ENCODE measurements at regions not wholly inside any gene's neighbourhood (a gene's known extent, or its start where the extent isn't known, plus 50 kb on each side); places are given as distances from the start of the nearest gene placed in this dataset.

GRCh38 chr5:114179134-114179533, 182.7 kb upstream of the KCNN2 start:
- no peak for DNase-seq

- DNase-seq, result no peak
Measured at GRCh38 chr5:114184006-114184405, 177.9 kb upstream of the KCNN2 start.

DNA sequence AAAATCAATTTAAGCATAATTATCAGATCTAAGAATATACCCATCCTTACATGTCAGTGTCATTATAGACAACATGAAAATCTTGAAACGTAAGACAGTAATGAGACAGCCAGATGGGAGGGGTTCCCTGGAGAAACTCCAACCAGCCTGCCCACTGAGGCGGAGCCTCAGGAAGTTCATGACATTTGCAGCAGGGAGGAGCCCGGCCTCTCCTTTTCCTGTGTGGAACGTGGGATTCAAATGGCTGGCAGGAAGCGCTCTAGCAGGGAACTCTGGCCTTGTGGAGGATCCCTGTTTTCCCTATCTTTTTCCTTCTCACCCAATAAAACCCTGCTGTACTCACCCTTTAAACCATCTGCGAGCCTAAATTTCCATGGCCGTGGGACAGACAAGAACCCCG, 176.6 kb upstream of the KCNN2 start:
- no peak for DNase-seq

GRCh38 chr5:114191441-114191840, 170.4 kb upstream of the KCNN2 start:
- no peak for DNase-seq

DNA sequence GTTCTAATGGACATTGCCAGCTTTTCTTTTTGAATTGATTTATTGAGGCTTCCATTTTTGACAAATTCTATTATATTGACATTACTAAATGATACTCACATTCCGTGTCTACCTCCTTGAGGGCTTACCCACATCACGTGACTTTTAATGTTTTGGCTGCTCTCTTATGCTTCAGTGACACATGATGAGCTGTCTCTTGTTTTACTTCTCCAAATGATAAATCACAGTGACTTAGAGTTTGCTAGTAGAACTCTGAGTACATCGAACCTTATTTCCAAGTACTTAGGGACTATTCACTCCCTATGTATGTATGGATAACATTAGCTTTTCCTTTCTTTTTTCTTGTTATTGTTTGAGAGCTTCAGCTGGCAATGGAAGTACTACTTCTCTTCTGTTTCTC, 169.8 kb upstream of the KCNN2 start:
- peak; percentile 5 for DNase-seq

- no peak for DNase-seq
Measured at GRCh38 chr5:114201332-114201731, 160.5 kb upstream of the KCNN2 start.

GRCh38 chr5:114204923-114205322, 156.9 kb upstream of the KCNN2 start:
- DNase-seq, result no peak

DNA sequence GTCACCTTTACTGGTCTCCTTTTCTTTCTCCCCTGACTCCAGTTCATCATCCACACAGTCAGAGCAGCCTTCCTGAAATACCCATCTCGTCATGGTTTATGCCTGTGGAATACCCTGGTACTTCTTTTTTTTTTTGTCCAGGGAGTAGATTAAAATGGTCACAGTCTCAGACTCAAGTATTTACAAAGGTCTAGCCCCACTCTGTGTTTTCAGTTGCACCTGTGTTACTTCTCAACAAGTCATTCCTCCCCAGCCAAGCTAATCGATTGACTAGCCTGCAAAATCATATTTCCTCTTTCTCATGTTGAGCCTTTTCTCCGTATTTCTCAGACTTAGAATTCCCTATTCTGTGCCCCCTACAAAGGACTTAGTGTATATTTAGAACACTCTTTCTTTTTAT, 155.2 kb upstream of the KCNN2 start:
- DNase-seq, result no peak

- DNase-seq, result no peak
Measured at GRCh38 chr5:114207615-114208014, 154.3 kb upstream of the KCNN2 start.

- no peak for DNase-seq
Measured at GRCh38 chr5:114208120-114208519, 153.8 kb upstream of the KCNN2 start.

GRCh38 chr5:114208588-114208987, 153.3 kb upstream of the KCNN2 start:
- DNase-seq, result no peak

GRCh38 chr5:114210662-114211061, 151.2 kb upstream of the KCNN2 start:
- no peak for DNase-seq

DNA sequence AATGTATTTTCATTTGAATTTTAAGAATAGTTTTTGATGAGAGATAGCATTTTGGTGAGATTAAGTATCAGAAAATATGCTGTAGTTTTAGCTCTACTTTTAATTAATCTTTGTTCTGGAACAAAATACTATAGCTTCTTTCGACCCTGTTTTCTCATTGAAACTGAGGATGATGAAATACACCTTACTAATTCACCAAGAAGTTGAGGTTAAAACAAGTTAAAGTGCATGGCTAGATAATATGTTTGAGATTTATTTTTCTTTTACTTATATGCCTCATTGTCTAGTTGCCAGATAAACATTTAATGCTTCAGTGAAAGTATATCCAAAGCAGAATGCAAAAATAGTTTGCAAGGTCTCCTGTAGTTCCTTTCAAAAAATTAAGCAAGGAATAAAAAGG, 140.1 kb upstream of the KCNN2 start:
- no peak for DNase-seq

DNA sequence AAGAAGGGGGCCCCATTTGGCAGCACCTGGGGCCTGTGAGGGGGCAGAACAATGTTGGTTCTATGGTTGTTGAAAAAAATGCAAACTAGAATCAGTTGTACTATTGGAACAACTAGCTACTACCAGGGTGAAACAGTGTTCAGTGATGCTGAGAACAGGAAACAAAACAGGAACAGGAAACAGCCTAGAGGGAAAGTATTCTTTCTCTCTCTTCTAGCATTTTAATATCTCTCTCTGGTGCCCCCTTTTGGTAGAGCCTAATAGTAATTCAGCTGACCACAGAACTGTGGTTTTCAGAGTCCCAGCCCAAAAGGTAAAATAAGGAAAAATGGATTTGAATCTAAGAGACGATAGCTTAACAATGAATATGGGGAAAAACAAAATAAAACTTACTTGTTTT, 138.0 kb upstream of the KCNN2 start:
- DNase-seq, result no peak

DNA sequence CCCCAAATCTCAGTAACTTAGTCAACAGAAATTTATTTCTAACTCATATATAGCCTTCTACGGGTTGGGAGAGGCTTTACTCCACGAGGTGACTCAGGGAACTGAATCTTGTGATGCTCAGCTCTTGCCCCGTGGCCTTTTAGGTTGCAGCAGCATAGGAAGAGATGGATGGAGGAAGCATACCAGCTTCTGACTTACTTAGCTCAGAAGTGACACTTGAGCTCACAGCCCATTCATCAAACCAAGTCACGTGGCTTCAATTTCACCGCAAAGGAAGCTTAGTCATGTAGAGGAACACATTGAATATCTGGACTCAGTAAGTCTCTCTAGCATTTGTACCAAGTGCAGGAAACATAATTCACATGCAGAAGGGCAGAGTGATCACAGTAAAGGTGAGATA, 124.1 kb upstream of the KCNN2 start:
- DNase-seq, result no peak

- no peak for DNase-seq
Measured at GRCh38 chr5:114238771-114239313, 123.0 kb upstream of the KCNN2 start.

GRCh38 chr5:114243281-114243971, 118.4 kb upstream of the KCNN2 start:
- DNase-seq, result no peak

GRCh38 chr5:114243972-114244317, 117.9 kb upstream of the KCNN2 start:
- no peak for DNase-seq

GRCh38 chr5:114249823-114250222, 112.0 kb upstream of the KCNN2 start:
- no peak for DNase-seq

DNA sequence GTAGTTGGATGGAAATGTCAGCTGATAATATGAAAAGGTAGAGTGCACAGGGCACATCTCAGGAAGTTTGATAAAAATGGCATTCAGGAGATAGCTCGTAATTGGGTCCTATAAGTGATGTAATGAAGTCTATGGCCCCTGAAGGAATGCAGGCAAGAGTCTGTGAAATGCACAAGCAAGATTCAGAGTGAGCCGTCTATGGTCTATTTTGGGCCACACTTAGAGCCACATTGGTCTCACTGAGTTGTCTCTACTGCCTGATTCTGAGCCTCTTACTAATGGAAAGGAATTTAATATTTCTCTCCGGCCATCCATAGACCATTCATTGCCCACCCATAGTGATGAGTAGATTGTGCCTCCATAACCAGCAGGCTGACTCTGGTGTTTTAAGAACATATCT, 111.3 kb upstream of the KCNN2 start:
- DNase-seq, result no peak

GRCh38 chr5:114252226-114252625, 109.6 kb upstream of the KCNN2 start:
- no peak for DNase-seq

GRCh38 chr5:114255260-114255659, 106.6 kb upstream of the KCNN2 start:
- no peak for DNase-seq

DNA sequence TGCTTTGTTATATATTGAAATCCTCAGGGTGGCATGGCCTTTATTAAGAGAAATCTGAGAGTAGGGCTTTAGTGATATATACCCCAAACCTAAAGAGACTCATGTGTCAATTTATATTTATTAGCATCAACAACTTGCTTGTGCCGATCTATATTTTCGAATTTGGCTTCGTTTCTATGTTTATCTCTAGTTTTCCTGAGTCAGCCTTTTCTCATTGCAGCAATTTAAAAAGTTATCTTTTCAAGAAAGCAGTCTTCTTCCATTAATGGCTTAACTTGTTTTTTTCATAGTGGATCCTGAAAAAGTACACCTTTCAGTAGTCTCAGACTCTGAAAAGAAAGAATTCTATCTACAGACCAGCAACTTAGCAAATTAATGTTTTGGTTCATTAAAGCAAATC, 99.9 kb upstream of the KCNN2 start:
- no peak for DNase-seq

DNA sequence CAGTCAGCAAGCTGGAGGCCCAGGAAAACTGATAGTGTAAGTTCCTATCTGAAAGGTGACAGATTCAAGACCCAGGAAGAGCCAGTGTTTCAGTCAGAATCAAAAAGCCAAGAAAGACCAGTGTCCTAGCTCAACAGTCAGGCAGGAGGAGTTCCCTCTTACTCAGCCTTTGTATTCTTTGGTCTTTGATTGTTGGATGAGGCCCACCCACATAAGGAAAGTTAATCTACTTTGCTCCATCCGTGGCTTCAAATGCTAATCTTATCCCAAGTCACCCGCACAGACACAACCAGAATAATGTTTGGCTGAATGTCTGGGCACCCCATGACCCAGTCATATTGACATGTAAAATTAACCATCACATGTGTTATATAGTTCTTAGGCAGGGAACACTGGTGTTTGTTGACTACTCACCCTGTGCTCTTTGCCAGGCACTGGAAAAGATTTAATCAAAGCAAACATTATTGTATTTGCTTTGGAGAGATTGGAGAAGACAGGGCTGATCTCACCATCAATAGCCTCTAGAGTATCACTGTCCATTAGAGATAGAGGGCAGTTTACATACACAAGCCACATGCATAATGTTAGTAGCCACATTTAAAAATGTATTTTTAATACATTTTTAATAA, 96.3 kb upstream of the KCNN2 start:
- DNase-seq, result no peak

DNA sequence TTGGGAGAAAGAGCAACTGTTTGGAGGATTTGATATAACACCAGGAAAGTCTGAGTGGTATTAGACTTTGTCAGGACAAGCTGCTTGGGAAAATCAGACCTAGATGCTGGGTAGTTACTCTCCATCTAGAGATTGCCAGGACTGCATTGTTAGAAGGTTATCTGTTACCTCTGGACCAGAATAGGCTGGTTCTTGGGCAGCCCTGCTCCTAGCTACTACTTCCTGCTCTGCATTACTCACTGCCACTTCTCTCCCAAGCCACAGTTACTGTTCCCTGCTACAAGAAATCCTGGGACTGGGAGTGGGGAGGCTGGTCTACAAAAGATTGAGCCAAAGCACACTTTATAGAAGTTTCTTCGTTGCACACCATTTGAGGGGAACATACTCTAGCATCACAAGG, 95.5 kb upstream of the KCNN2 start:
- DNase-seq, result no peak
